ENCODE measurements at regions not wholly inside any gene's neighbourhood (a gene's known extent, or its start where the extent isn't known, plus 50 kb on each side); places are given as distances from the start of the nearest gene placed in this dataset.

DNA sequence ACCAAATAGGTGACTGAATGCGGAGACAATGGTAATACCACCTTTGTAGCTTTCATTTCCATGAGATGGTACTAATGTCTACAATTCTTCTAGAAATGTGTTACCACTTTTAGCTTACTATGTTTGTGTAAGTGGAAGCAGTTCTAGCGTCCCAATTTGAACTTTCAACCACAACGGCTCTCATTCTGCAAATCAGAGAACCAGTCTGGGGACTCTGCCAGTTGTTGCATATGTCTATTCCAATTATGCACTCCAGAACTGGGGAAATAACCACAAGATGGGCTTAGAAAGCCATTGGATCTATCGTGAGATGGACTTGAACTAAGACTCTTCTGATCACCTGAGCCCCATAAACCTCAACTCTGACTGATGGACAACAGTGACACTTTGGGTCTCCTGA is 862.3 kb downstream of the SLITRK1 start:
- no peak for TF ChIP-seq SPI1 (IDR thresholded peaks at IDR 0.05; ENCODE audit: borderline replicate concordance, low read depth)
- TF ChIP-seq, protein P1, sequence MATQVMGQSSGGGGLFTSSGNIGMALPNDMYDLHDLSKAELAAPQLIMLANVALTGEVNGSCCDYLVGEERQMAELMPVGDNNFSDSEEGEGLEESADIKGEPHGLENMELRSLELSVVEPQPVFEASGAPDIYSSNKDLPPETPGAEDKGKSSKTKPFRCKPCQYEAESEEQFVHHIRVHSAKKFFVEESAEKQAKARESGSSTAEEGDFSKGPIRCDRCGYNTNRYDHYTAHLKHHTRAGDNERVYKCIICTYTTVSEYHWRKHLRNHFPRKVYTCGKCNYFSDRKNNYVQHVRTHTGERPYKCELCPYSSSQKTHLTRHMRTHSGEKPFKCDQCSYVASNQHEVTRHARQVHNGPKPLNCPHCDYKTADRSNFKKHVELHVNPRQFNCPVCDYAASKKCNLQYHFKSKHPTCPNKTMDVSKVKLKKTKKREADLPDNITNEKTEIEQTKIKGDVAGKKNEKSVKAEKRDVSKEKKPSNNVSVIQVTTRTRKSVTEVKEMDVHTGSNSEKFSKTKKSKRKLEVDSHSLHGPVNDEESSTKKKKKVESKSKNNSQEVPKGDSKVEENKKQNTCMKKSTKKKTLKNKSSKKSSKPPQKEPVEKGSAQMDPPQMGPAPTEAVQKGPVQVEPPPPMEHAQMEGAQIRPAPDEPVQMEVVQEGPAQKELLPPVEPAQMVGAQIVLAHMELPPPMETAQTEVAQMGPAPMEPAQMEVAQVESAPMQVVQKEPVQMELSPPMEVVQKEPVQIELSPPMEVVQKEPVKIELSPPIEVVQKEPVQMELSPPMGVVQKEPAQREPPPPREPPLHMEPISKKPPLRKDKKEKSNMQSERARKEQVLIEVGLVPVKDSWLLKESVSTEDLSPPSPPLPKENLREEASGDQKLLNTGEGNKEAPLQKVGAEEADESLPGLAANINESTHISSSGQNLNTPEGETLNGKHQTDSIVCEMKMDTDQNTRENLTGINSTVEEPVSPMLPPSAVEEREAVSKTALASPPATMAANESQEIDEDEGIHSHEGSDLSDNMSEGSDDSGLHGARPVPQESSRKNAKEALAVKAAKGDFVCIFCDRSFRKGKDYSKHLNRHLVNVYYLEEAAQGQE (IDR thresholded peaks at IDR 0.05; ENCODE audit: insufficient replicate concordance, low read depth): no peak
- no peak for TF ChIP-seq POLR2AphosphoS5 (IDR thresholded peaks at IDR 0.05; ENCODE audit: low read depth)
- TF ChIP-seq, protein P2, sequence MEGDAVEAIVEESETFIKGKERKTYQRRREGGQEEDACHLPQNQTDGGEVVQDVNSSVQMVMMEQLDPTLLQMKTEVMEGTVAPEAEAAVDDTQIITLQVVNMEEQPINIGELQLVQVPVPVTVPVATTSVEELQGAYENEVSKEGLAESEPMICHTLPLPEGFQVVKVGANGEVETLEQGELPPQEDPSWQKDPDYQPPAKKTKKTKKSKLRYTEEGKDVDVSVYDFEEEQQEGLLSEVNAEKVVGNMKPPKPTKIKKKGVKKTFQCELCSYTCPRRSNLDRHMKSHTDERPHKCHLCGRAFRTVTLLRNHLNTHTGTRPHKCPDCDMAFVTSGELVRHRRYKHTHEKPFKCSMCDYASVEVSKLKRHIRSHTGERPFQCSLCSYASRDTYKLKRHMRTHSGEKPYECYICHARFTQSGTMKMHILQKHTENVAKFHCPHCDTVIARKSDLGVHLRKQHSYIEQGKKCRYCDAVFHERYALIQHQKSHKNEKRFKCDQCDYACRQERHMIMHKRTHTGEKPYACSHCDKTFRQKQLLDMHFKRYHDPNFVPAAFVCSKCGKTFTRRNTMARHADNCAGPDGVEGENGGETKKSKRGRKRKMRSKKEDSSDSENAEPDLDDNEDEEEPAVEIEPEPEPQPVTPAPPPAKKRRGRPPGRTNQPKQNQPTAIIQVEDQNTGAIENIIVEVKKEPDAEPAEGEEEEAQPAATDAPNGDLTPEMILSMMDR (IDR thresholded peaks at IDR 0.05; ENCODE audit: insufficient read depth, low read length): no peak
- no peak for TF ChIP-seq GABPA (IDR thresholded peaks at IDR 0.05; ENCODE audit: low read depth)
- Histone ChIP-seq H3K27ac (replicated peaks) (no peak overlapping the region), H3K4me3 (replicated peaks; ENCODE audit: insufficient read depth, low read length) (no peak overlapping the region), H3K27me3 (ENCODE audit: insufficient read depth, poor library complexity, severe bottlenecking) (no peaks in the 10 kb centered on the region)
- DNase-seq (ENCODE audit: low read depth in 1 of 2, low spot score in 1 of 2): no peak

DNA sequence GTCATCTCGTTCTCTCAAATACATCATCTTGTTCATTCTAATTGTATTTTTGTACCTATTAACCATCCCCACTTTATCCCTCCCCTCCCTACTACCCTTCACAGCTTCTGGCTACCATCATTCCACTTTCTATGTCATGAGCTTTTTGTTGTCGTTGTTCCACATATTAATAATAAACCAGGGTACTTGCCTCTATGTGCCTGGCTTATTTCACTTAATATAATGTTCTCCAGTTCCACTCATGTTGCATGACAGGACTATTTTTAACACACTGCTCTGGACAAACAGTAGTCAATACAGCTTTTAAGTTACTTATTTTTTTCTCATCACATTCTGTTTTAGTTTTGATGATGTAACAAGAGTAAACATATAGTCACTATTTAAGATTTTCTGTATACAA is 872.3 kb downstream of the SLITRK1 start:
- no peak overlapping the region for H3K27ac ChIP-seq (replicated peaks)
- no peak for DNase-seq (ENCODE audit: low read depth in 1 of 2, low spot score in 1 of 2)
- no peaks in the 10 kb centered on the region for H3K27me3 ChIP-seq (ENCODE audit: insufficient read depth, poor library complexity, severe bottlenecking)
- TF ChIP-seq SPI1 (IDR thresholded peaks at IDR 0.05; ENCODE audit: borderline replicate concordance, low read depth) (no peak), GABPA (IDR thresholded peaks at IDR 0.05; ENCODE audit: low read depth) (no peak), POLR2AphosphoS5 (IDR thresholded peaks at IDR 0.05; ENCODE audit: low read depth) (no peak)
- TF ChIP-seq, protein P1 (IDR thresholded peaks at IDR 0.05; ENCODE audit: insufficient replicate concordance, low read depth): no peak
- TF ChIP-seq, protein P2 (IDR thresholded peaks at IDR 0.05; ENCODE audit: insufficient read depth, low read length): no peak
- H3K4me3 ChIP-seq (replicated peaks; ENCODE audit: insufficient read depth, low read length): no peak overlapping the region

DNA sequence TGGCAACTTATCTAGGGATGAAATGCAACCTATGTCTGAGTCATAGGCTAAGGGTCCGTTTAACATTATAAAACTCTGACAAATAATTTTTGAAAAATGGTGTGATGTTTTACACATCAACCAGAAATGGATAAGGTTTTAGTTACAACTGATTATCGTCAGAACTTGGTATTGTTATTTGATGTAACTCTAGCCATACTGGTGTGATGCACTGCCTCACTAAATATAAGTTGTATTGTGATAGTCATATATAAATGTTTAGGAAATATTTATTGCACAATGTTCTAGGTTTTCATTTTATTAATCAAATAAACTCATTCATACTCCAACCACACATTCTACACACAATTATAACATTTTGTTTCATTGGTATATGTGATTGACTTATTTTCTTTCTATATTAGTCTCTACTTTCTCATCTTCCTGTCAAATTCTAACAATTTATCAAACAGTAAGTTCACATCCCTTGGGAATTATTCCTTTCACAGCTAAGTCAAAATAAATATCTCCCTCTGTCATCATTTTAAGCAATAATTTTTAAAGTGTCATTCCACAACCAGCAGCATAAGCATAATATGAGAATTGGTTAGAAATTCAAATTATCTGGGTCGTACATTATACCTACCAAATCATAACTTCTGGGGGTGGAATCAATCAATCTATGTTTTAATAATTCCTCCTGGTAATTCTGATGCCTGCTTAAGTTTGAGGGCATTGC is 873.9 kb downstream of the SLITRK1 start:
- no peak overlapping the region for H3K4me3 ChIP-seq (replicated peaks; ENCODE audit: insufficient read depth, low read length)
- H3K27ac ChIP-seq (replicated peaks): no peak overlapping the region
- H3K27me3 ChIP-seq (ENCODE audit: insufficient read depth, poor library complexity, severe bottlenecking): no peaks in the 10 kb centered on the region
- TF ChIP-seq GABPA (IDR thresholded peaks at IDR 0.05; ENCODE audit: low read depth): no peak
- TF ChIP-seq, protein P1 (IDR thresholded peaks at IDR 0.05; ENCODE audit: insufficient replicate concordance, low read depth): no peak
- TF ChIP-seq, protein P2 (IDR thresholded peaks at IDR 0.05; ENCODE audit: insufficient read depth, low read length): no peak
- TF ChIP-seq SPI1 (IDR thresholded peaks at IDR 0.05; ENCODE audit: borderline replicate concordance, low read depth): no peak
- no peak for DNase-seq (ENCODE audit: low read depth in 1 of 2, low spot score in 1 of 2)

Data from HL-60 (cell line).